HG03432 (cell line): ENCODE measurements at regions not wholly inside any gene's neighbourhood (a gene's known extent, or its start where the extent isn't known, plus 50 kb on each side); places are given as distances from the start of the nearest gene placed in this dataset.

Source experiments
- ATAC-seq: cut with Tn5 transposase; IDR thresholded peaks from one replicate; pipeline ENCODE4 v1.9.1; 2021; ENCODE audit warnings: mild to moderate bottlenecking, moderate library complexity; ENCODE audit not compliant: unreplicated experiment

DNA sequence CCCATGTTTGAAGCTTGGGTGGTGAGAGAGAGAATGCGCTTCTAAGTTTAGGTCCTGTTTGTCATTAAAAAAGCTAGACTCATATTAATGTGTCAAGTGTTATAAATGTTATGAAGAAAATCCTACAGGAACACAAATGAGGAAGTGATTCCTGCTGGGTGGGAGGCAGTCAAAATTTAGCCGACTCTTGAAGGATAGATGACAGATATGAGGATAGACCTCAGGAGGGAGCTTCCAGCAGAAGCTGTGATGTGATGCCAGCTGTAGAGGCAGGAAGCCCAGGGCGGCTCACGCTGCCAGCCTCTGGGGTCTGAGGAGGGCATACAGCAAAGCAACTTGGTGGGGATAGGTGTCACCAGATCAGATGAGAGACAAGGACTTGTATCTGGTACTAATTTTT lies 74.7 kb upstream of the ADAMTS16 start:
- ATAC-seq = no peak

DNA sequence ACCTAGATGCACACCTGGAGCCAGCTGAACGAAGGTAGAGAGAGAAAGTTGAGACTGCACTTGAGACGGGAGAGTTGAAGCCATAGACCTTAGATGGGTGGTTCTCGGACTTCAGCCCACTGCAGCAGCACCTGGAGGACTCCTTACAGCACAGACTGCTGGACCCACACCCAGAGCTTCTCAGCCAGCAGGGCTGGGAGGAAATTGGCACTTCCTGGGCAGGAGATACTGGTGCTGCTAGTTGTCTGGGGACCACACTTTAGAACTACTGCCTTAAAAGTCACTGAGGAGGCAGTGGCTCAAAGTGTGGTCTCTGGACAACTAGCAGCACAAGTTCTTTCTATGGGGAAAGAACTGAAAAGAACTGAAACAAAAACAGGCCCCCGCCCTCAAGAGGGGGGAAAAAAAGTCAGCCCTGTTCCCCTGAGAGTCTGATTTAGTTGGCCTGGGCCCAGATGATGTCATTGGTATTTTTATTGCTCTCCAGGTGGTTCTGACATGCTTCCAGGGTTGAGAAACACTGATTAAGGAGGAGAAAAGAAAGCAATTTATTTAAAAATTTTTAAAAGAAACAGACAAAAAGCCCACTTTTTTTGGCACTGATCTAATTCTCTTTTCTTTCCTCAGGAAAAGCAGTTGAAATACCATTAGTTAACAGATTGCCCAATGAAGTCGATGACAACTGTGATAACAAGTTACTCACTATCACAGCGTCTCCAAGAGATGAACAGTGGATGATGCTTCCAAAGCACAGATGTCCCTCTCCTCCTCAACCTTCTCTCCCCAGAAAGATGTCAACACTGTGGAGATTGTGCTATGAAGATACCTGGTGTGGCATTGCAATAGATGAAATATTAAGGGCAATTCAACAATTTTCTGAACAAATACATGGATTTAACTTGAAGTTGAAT lies 73.6 kb upstream of the ADAMTS16 start:
- ATAC-seq = peak; percentile 57

DNA sequence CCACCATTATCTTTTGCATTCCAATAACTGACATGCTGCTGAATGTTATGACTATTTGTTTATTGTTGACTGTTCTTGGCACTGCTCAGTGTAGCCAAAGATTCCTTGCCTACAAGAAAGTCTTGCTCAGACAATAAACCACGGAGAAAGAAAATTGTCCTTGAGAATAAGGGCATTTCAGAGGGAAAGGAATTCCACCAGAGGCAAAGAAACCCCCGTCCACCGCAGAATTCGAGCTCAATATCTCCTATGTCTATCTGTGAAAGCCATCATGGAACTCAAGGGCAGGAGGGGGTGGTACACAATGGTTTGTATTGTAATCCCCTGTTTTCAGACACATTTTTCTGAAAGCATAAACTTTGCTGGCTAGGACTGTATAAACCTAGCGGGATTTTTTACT lies 70.3 kb upstream of the ADAMTS16 start:
- ATAC-seq = no peak

DNA sequence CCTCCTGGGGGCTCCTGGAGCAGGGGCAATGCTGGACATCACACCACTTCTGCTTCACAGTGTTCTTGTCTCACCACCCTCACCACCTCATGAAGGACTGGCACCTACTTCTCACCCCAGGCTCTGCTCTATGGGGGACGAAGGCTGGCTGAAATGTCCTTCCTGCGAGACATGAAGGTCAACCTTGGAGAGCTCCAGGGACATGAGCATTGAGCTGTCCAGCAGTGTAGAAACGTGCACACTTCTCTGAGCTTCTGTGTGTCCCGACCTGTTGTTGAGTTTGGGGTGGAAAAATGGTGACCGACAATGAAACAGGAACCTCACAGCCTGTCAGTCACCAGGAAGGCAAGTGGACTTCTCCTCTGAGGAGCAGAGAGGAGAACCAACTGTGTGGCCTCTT lies 68.6 kb upstream of the ADAMTS16 start:
- no peak for ATAC-seq

DNA sequence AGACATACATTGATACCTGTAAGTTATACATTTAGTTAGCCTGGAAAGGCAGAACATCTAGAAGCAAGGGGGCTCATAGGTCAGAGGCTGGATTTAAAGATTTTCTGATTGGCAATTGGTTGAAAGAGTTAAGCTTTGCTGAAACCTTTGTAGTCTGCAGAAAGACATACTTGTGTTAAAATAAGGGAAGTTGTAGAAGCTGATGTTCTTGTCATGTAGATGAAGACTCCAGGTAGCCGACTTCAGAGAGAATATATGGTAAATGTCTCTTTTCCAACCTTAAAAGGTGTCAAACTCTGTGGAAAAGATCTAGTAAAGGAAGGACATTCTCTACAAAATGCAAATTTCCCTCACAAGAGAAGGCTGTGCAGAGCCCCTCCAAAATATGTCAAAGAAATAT lies 62.9 kb upstream of the ADAMTS16 start:
- ATAC-seq = no peak

DNA sequence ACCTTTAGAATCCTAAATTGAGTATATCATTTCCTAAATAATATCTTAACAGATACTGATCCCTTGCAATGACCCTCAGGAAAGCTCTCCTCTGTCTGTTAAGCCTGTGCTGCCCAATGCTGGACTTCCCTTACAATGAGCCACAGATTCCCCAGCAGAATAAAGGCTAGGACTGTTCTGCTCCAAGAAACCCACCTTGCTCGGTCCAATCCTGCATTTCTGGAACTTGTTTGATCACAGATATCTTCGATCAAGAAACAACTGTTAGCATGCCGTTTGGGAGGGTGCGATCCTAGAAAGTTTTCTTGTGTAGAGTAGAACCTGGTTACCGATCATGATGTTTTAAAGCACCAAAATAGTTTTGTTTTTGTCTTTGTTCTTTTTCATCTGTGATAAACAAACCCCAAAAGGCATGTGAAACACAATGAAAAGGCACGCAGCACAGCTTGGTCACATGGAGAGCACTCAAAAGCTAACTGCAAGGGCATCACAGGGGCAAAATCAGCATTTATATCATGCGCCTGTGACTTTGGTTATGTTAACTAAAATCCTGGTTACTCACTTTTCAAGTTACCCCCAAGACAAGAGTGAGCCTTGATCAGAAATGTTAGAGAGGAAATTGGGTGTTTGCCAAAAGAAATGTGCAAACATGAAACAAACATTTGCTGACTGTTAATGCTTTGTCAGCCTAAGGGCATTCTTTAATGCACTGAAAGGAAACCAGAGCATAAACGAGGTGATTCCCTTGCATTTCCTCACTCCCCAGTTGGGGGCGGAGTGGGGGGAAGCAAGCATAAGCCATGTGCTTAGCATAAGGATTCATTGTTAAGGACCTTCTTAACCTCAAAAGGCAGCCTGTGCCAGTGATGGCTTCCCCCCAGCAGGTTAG lies 61.9 kb upstream of the ADAMTS16 start:
- no peak for ATAC-seq

DNA sequence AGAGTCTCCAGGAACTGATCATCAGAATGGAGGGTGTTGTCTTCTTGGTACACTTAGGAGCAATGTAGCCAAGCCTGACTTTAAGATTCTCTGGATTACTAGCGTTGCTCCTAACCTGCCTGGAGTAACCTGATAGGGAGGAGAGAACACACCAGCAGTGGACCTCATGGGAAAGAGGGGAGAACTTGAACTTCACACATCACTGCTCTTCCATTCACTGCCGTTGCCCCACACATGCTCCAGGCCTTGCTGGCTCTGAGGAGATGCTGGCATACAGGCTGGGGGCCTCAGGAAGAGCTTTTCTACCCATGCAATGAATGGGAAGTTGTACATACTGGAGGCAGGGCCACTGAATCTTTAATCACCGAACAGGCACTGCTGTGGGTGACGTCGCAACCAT lies 60.3 kb upstream of the ADAMTS16 start:
- no peak for ATAC-seq

DNA sequence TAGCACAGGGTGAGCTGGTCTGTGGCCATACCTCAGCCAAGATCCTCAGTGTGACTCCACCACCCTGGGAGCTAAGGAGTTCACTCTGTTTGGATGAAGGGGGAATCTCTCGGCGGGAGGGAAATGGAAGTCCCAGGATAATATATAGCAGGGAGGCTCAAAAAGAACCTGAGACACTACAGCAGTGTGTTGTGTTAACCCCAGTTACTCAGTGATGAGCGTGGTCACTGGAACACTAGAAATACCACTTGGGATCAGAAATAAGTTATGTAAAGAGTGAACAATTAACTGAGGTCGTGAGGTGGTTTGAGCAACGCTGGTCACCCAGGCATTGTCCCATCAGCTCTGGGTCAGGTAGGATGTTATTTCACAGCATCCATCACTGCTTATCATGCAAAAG lies 59.3 kb upstream of the ADAMTS16 start:
- no peak for ATAC-seq

DNA sequence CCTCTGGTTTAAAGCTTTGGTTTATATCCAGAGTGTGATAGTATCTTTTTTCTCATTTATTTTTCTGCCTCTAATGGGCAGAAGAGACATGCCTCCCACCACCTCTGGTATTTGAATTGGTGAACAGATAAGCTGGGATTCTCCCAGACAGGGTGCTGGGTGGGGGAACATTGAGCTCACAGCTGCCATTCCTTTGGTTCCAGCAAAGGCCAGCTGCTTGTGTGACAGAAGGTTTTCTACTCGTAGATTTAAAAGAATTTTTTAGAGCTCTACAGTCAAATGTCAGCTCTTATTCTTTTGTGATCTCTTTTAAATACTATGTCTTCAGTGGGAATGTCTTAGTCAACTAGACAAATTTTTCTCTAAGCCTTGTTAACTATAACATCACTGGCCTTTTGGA lies 54.7 kb upstream of the ADAMTS16 start:
- ATAC-seq = no peak

DNA sequence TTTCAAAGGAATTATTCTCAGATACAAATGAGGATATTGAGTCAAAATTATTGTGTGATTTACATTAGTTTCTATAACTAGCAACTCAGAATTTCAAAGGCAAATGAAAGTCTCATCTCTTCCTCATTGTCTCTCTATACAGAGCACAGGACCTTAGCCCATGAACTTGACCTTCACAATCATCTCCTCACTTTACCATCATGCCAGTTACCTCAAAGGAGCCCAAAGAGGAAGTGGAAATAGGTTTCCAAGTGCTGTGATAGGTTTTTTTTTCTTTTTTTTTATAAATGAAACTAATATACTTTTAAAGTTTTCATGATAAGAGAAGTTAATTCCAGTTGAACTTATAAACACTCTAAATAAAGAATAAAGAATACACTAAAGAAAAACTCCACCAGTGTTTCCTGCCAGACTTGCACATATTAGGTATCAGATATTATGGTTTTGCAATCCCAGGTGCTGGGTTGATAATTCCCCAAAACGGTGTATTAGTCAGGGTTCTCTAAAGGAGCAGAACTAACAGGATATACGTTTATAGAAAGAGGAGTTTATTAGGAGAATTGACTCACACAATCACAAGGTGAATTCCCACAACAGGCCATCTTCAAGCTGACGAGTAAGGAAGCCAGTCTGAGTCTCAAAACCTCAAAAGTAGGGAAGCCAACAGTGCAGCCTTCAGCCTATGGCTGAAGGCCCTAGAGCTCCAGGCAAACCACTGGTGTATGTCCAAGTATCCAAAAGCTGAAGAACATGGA lies 50.1 kb upstream of the ADAMTS16 start:
- ATAC-seq = no peak
